GM18519 (cell line): ENCODE measurements at regions not wholly inside any gene's neighbourhood (a gene's known extent, or its start where the extent isn't known, plus 50 kb on each side); places are given as distances from the start of the nearest gene placed in this dataset.
A peak's percentile ranks its signal among the peaks of the same experiment; 100 is the strongest.

Experiments used
- ATAC-seq: cut with Tn5 transposase; IDR thresholded peaks from one replicate; pipeline ENCODE4 v1.9.1; 2021; ENCODE audit warnings: mild to moderate bottlenecking, moderate library complexity; ENCODE audit not compliant: unreplicated experiment, low FRiP score

GRCh38 chr12:85352016-85352415, 72.0 kb downstream of the ALX1 start:
- ATAC-seq, result no peak

- ATAC-seq, result no peak
Observed at GRCh38 chr12:85356596-85357385, 76.8 kb downstream of the ALX1 start.

- ATAC-seq, result no peak
Observed at GRCh38 chr12:85357609-85358008, 77.6 kb downstream of the ALX1 start.

GRCh38 chr12:85358715-85359114, 78.7 kb downstream of the ALX1 start:
- ATAC-seq, result no peak

GRCh38 chr12:85363382-85364190, 83.6 kb downstream of the ALX1 start:
- ATAC-seq, result no peak

- no peak for ATAC-seq
Observed at GRCh38 chr12:85367936-85368335, 87.9 kb downstream of the ALX1 start.

GRCh38 chr12:85369365-85370154, 89.5 kb downstream of the ALX1 start:
- no peak for ATAC-seq

GRCh38 chr12:85373045-85373444, 93.0 kb downstream of the ALX1 start:
- ATAC-seq, result no peak

- ATAC-seq, result no peak
Observed at GRCh38 chr12:85374981-85375380, 95.0 kb downstream of the ALX1 start.

- no peak for ATAC-seq
Observed at GRCh38 chr12:85385406-85385805, 105.4 kb downstream of the ALX1 start.

GRCh38 chr12:85390266-85390665, 110.2 kb downstream of the ALX1 start:
- no peak for ATAC-seq

GRCh38 chr12:85392508-85392907, 112.5 kb downstream of the ALX1 start:
- ATAC-seq, result no peak

GRCh38 chr12:85393606-85394005, 113.6 kb downstream of the ALX1 start:
- no peak for ATAC-seq

- no peak for ATAC-seq
Observed at GRCh38 chr12:85394065-85394464, 114.0 kb downstream of the ALX1 start.

- ATAC-seq, result no peak
Observed at GRCh38 chr12:85394809-85395208, 114.8 kb downstream of the ALX1 start.

- ATAC-seq, result no peak
Observed at GRCh38 chr12:85405262-85405661, 125.2 kb downstream of the ALX1 start.

- ATAC-seq, result no peak
Observed at GRCh38 chr12:85405781-85406522, 125.9 kb downstream of the ALX1 start.

- ATAC-seq, result no peak
Observed at GRCh38 chr12:85413266-85413665, 133.2 kb downstream of the ALX1 start.

- no peak for ATAC-seq
Observed at GRCh38 chr12:85422762-85423161, 142.7 kb downstream of the ALX1 start.

GRCh38 chr12:85423947-85424346, 143.9 kb downstream of the ALX1 start:
- ATAC-seq, result peak; percentile 37
